HG02852 (cell line): ENCODE measurements at regions not wholly inside any gene's neighbourhood (a gene's known extent, or its start where the extent isn't known, plus 50 kb on each side); places are given as distances from the start of the nearest gene placed in this dataset.
"Not testable (repeated sequence)": the region's sequence is repeated elsewhere in the genome, so short reads cannot be mapped to it uniquely, and the experiment has no call there.

Experiments used
- ATAC-seq: cut with Tn5 transposase; IDR thresholded peaks from one replicate; pipeline ENCODE4 v1.9.1; 2021; ENCODE audit warnings: mild to moderate bottlenecking, moderate library complexity; ENCODE audit not compliant: unreplicated experiment

DNA sequence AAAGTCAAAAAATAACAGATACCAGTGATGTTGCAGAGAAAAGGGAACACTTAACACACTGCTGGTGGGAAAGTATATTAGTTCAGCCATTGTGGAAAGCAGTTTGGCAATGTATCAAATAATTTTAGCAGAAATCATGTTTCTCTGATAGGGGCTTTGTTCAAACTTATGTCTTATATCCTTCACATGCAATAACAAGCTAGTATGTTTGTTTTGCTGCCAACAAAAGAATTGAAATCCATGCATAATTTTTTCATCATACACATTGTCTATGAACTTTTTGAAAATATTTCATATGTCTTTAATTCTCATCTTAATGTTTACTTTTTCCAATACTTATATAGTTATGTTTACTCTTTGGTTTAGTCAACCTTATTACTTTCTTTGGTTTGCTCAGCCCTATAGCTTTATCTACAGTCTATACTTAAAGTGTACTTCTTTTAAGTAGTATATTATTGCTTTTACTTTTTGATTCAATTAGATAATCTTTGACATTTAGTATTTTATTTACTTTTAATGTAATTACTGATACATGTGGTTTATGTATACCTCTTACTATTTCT, 639.6 kb upstream of the CBLB start:
- ATAC-seq, result no peak

GRCh38 chr3:106510206-106510605, 641.4 kb upstream of the CBLB start:
- no peak for ATAC-seq

- no peak for ATAC-seq
Measured at GRCh38 chr3:106512846-106513245, 644.0 kb upstream of the CBLB start.

GRCh38 chr3:106514431-106514830, 645.6 kb upstream of the CBLB start:
- ATAC-seq, result no peak

DNA sequence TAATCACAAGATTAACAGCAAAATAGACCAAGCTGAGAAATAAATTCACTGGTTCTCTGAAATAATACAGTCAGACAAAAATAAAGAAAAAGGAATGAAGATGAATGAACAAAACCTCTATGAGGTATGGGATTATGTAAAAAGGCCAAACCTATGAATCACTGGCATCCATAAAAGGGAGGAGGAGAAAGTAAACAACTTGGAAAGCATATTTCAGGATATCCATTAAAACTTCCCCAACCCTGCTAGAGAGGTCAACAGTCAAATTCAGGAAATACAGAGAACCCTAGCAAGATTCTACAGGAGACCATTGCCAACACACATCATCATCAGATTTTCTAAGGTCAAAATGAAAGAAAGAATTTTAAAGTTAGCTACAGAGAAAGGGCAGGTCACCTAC, 649.7 kb upstream of the CBLB start:
- ATAC-seq, result no peak

- ATAC-seq, result no peak
Measured at GRCh38 chr3:106522397-106522796, 653.6 kb upstream of the CBLB start.

- no peak for ATAC-seq
Measured at GRCh38 chr3:106528932-106529331, 660.1 kb upstream of the CBLB start.

DNA sequence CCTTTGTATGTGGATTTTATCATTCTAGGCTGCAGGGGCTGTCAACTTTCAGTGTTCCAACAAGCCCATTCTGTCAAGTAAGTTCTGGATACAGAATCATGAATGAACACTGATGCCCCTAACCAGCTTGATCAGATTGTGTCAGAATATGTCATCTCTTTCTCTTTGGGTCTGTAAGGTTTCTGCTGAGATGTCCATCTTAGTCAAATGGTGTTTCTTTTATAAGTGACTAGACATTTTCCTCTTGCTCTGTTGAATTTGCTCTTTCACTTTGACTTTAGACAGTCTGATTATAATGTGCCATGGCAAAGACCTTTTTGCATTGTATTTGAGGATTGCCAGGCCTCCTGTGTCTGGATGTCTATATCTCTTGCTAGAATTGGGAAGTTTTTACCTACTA, 660.9 kb upstream of the CBLB start:
- peak; percentile 70 for ATAC-seq

- no peak for ATAC-seq
Measured at GRCh38 chr3:106530367-106530766, 661.6 kb upstream of the CBLB start.

GRCh38 chr3:106531771-106532329, 663.0 kb upstream of the CBLB start:
- ATAC-seq, result not testable (repeated sequence)

DNA sequence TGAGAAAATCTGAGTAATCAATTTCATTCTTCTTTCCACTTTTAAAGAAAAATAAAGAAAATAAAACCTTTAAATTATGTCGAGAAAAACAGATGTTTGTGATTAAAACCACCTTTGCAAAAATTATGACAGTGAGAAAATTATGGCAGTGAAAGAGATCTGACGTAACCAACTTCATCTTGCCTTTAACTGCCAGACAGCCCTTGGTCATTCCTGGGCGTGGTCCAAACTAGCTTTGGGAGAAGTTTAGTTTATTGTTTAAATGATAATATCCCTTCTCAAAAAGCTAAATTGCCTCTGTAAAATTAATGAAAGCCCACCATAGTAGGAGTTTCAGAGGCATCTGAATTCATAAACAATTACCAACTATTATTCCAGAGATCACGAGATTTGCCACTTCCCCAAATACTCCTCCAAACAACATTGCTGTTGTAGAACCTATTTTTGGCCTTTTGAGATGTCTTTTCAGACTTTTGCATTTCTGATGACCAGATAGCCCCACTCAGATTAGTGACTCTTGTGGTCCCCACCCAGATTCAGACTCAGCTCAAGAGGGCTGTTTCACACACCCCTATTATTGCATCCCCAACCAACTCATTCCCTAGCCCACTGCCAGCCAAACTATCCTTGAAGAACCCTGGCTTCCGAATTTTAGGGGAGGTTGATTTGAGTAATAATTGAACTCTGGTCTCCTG, 664.4 kb upstream of the CBLB start:
- no peak for ATAC-seq

- ATAC-seq, result no peak
Measured at GRCh38 chr3:106533788-106534160, 665.0 kb upstream of the CBLB start.

DNA sequence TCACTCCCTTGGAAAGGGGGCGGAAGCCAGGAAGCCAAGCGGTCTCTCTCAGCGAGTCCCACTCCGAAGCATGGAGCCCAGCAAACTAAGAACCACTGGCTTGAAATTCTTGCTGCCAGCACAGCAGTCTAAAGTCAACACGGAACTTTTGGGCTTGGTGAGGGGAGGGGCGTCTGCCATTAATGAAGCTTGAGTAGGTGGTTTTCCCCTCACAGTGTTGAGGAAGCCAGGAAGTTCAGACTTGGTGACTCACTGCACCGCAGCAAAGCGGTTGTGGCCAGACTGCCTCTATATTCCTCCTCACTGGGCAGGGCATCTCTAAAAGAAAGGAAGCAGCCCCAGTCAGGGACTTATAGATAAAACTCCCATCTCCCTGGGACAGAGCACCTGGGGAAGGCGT, 665.4 kb upstream of the CBLB start:
- ATAC-seq, result no peak

DNA sequence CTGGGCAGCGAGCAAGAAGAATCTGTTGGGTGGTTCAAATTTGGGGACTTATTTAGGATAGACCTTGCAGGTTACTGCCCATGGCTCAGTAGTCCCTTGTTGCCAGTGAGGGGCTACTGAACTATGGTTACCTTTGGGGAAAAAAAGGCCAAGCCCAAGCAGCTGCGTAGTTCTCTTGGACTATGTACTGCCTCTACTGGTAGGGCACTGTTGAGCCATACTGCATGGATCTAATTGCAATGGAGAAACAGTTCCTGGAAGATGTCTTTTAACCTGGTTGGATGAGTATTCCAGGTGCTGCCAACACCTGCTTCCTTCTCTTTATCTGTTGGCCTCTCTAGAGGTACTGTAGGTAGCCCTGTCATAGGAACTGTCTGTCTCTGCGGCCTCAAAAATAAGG, 671.9 kb upstream of the CBLB start:
- ATAC-seq, result no peak

- peak; percentile 76 for ATAC-seq
Measured at GRCh38 chr3:106542101-106542769, 673.4 kb upstream of the CBLB start.

DNA sequence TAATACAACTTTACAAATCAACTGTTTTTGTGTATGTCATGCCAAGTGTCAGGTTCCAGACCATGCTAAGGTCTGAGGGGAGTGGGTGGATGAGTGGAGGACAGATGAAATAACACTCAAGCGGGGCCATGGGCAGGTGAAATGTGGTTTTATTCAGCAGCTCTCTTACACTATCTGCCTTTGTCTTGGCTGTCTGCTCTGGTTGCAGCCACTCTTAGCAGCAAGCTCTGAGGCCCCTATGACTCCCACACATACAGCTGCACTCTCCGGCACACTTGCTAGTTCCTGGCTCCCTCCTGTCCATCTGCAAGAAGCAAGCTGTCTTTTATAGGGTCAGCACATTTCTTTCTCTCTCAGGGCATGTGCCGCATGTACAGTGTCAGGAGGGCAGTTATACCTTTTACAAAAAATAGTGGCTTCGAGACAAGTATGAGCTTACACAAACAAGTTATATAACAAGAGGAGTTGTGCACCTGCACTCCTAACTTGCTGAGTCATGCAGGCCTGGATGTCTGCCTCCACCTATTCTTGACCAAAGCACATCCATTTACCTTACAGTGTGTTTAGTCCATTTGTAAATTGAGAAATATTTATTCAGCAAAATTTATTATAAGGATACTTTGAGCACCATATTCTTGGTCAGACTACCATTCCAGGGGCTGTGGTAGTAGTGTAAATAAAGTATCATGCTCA, 683.7 kb upstream of the CBLB start:
- no peak for ATAC-seq

- no peak for ATAC-seq
Measured at GRCh38 chr3:106560451-106560966, 691.7 kb upstream of the CBLB start.

DNA sequence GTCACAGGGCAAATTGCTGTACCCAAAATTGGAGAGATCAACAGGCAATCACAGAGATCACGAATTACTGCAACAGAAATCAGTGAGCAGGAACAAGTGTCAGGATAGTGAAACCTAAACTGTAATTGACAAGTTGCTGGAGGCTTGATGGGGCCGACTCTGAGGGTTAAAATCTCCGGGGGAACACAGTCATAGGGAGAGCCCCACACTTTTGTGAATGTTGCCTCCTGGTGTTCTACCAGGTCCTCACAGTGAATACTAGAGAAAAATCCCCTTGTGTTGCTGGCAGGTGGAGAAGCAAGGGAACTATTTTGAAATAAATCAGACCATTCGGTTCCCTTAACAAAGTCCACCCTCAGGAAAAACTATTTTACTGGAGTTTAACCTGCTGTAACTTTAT, 697.5 kb upstream of the CBLB start:
- ATAC-seq, result peak; percentile 98

DNA sequence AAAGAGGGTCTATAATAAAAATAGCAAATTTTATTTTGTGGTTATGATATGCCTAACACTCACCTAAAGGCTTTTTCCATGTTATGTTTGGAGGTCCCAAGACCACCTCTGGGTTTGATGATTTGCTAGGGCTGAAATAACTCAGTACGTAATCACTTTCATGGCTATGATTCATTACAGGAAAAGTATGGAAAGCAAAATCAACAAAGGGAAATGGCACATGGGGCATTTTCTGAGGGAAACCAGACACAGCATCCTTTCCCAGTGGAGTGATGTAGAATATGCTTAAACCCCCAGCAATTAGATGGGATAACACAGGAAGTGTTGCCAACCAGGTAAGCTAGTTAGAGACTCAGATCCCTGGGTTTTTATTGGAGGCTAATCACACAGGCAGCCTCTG, 701.6 kb upstream of the CBLB start:
- ATAC-seq, result no peak

DNA sequence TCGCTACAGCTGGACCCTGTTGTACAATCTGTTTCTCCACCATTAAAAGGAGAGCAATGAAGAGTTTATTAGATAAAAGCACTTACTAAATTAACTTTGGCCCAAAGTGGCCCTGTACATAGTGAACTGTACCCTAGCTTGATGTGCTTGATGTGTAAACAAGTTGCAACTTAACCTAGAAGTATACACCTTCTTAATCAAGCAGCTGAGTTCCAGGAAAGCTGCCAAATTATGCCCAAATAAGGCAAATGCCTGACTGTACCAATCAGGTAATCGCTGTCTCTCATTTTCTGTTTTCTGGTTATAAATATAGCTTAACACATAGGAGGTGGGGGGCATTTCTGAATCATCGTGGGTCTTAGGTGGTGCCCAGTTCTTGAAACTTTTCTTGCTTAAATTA, 704.8 kb upstream of the CBLB start:
- no peak for ATAC-seq

DNA sequence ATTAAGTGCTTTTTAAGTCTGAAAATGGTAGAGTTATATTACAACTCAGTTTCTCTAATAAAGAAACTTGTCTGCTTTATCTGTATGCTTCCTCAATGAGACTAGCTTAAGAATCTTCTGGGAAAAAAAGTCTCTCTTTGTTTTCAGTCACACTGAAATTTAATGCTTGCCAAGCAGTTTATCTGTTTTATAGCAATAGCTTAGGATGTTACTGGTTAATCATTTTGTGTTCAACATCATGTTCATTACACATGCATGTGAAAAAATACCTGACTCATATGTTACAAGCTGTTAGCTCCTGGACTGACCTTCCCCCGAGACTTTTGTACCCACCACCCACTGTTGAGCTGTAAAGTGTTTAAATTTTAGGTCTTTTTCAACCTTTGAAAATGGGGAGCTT, 706.2 kb upstream of the CBLB start:
- ATAC-seq, result no peak
